IMR-90 (cell line): ENCODE measurements at regions not wholly inside any gene's neighbourhood (a gene's known extent, or its start where the extent isn't known, plus 50 kb on each side); places are given as distances from the start of the nearest gene placed in this dataset.

ENCODE experiments used
- BHLHE40 ChIP-seq: fragments of 150-350 bp; IDR thresholded peaks from 2 replicates; pipeline ENCODE4 v1.6.1; 2016; ENCODE audit warnings: mild to moderate bottlenecking, low read depth, low read length
- CEBPB ChIP-seq: IDR thresholded peaks from 2 replicates; pipeline ENCODE4 v1.6.1; 2012; ENCODE audit warnings: low read depth, low read length, improper control_type of control experiment
- CHD1 ChIP-seq: IDR thresholded peaks from 2 replicates; pipeline ENCODE4 v1.6.1; 2012; ENCODE audit warnings: low read depth, low read length, improper control_type of control experiment
- CTCF ChIP-seq: conservative IDR thresholded peaks from 2 replicates; pipeline ENCODE4 v1.5.1; 2012; ENCODE audit warnings: mild to moderate bottlenecking, low read depth, low read length, improper control_type of control experiment
- FOS ChIP-seq: fragments of 150-350 bp; IDR thresholded peaks from 2 replicates; pipeline ENCODE4 v1.6.1; 2016; ENCODE audit warnings: low read depth, low read length
- MAFK ChIP-seq: IDR thresholded peaks from 2 replicates; pipeline ENCODE4 v1.6.1; 2012; ENCODE audit warnings: low read depth, low read length, improper control_type of control experiment
- MXI1 ChIP-seq: IDR thresholded peaks from 2 replicates; pipeline ENCODE4 v1.6.1; 2012; ENCODE audit warnings: low read depth, mild to moderate bottlenecking, low read length, moderate library complexity, borderline replicate concordance
- POLR2A ChIP-seq: IDR thresholded peaks from 2 replicates; pipeline ENCODE4 v1.6.1; 2012; ENCODE audit warnings: mild to moderate bottlenecking, low read depth, low read length
- RFX5 ChIP-seq: IDR thresholded peaks from 2 replicates; pipeline ENCODE4 v1.8.0; 2012; ENCODE audit warnings: low read depth, mild to moderate bottlenecking, low read length, moderate library complexity
- SMC3 ChIP-seq: fragments of 150-350 bp; IDR thresholded peaks from 2 replicates; pipeline ENCODE4 v1.6.1; 2016; ENCODE audit warnings: low read depth, mild to moderate bottlenecking, antibody characterized with exemption, low read length, moderate library complexity
- USF2 ChIP-seq: fragments of 150-350 bp; IDR thresholded peaks from 2 replicates; pipeline ENCODE4 v1.6.1; 2017; ENCODE audit warnings: mild to moderate bottlenecking, antibody characterized with exemption, low read length, low read depth

GRCh38 chr11:70720281-70720680 is 322.0 kb downstream of the CTTN start:
- TF ChIP-seq FOS, result no peak
- TF ChIP-seq SMC3, result no peak
- TF ChIP-seq CTCF, result no peak
- no peak for TF ChIP-seq BHLHE40
- TF ChIP-seq USF2, result no peak
- TF ChIP-seq MAFK, result no peak
- TF ChIP-seq POLR2A, result no peak
- no peak for TF ChIP-seq CEBPB
- no peak for TF ChIP-seq CHD1
- no peak for TF ChIP-seq RFX5
- TF ChIP-seq MXI1, result no peak
